Heart right ventricle (tissue), 16 donors: ENCODE measurements at regions not wholly inside any gene's neighbourhood (a gene's known extent, or its start where the extent isn't known, plus 50 kb on each side); places are given as distances from the start of the nearest gene placed in this dataset.

Source experiments
- ATAC-seq, 8 donors: fragments of 200-7000 bp; cut with Tn5 transposase; one replicate each; pipeline ENCODE4 v1.9.1; 2020; ENCODE audit warnings: mild to moderate bottlenecking in 8 of 8, moderate library complexity in 8 of 8, moderate number of reproducible peaks in 1 of 8
- DNase-seq, 2 donors: peaks; one replicate each; pipeline ENCODE4 v3.0.0-alpha.2; 2020
- H3K27ac ChIP-seq, 10 donors: fragments of 200-600 bp; sonication (generic) in 2 of 10; one replicate each; pipeline versions ENCODE4 v1.5.0 to v1.8.0; 2020 to 2022; ENCODE audit warnings: mild to moderate bottlenecking in 3 of 10
- H3K27me3 ChIP-seq, 7 donors: fragments of 200-600 bp; one replicate each; pipeline ENCODE4 v1.8.0; 2021 to 2022; ENCODE audit warnings: mild to moderate bottlenecking in 2 of 7
- H3K36me3 ChIP-seq, 9 donors: fragments of 200-600 bp; sonication (generic) in 1 of 9; one replicate each; pipeline versions ENCODE4 v1.5.0 to v1.8.0; 2020 to 2022; ENCODE audit warnings: mild to moderate bottlenecking in 2 of 9
- H3K4me1 ChIP-seq, 9 donors: fragments of 200-600 bp; sonication (generic) in 1 of 9; one replicate each; pipeline versions ENCODE4 v1.5.0 to v1.8.0; 2020 to 2022; ENCODE audit warnings: mild to moderate bottlenecking in 4 of 9
- H3K4me3 ChIP-seq, 10 donors: fragments of 200-600 bp; sonication (generic) in 2 of 10; one replicate each; pipeline versions ENCODE4 v1.5.0 to v1.8.0; 2020 to 2022; ENCODE audit warnings: mild to moderate bottlenecking in 7 of 10, moderate library complexity in 2 of 10
- H3K9me3 ChIP-seq, 11 donors: fragments of 200-600 bp in 10 of 11; sonication (generic) in 2 of 11; one replicate each; pipeline versions ENCODE4 v1.5.0 to v1.8.0; 2013 to 2022; ENCODE audit warnings: mild to moderate bottlenecking in 2 of 11, control low read depth in 1 of 11, moderate library complexity in 1 of 11
- WGBS, 2 donors: extraction: QIAGEN DNeasy Blood & Tissue Kit; methylation state at CpG; one replicate each; pipeline ENCODE4 v1.1.7; 2013; ENCODE audit warnings: inconsistent platforms in 1 of 2; 5-methylcytosine and 5-hydroxymethylcytosine counted together
- intact Hi-C, 10 donors: fragments of 100-400 bp; cut with DNase I; formaldehyde crosslinking; loops; one replicate each; pipeline versions ENCODE4 v1.11.1 to v1.14.2; 2022
- TF ChIP-seq, protein P1 (sequence below), 9 donors: fragments of 200-600 bp; sonication (generic) in 2 of 9; IDR thresholded peaks; one replicate each; pipeline versions ENCODE4 v1.5.0 to v1.8.0; 2021 to 2022; ENCODE audit warnings: antibody characterized with exemption in 9 of 9, mild to moderate bottlenecking in 5 of 9, moderate library complexity in 1 of 9
- donor health status: Arrhythmogenic right ventricular cardiomyopathy.
- donor health status: ischemic (EF 13 %, LVEDD 7.1; RV severe dilation, severe dysfunction).
- donor health status: healthy with polysubstance abuse.
- donor health status: DM: no; HTN: yes; CAD: no.
- donor health status: DM: no; HTN: no; CAD: no.
- donor health status: ischemic (EF 25% LVEDD 6.9; RV normal size, moderate dysfunction).
- donor health status: ischemic (EF 25% LVEDD 5.7; RV mildly dilated, moderate dysfunction).
- donor health status: healthy.
- donor health status: DM: yes; HTN: yes; CAD: no.
- donor health status: Ischemic cardiomyopathy.
- donor health status: ischemic (EF 35%, LVEDD 5.7; RV mildly dilated, moderate dysfunction).
- donor health status: nonischemic (EF 11% LVEDD 7.7; RV severe dilation, severe dysfunction).
- donor health status: DM: yes; HTN: yes; CAD: no.
- donor health status: PGD.
- donor health status: ischemic (EF 29% LVEDD 5.4; RV normal size, mild dysfunction).
- donor health status: nonischemic (EF 23%, LVEDD 6.1; RV moderate dilation, normal function).

DNA sequence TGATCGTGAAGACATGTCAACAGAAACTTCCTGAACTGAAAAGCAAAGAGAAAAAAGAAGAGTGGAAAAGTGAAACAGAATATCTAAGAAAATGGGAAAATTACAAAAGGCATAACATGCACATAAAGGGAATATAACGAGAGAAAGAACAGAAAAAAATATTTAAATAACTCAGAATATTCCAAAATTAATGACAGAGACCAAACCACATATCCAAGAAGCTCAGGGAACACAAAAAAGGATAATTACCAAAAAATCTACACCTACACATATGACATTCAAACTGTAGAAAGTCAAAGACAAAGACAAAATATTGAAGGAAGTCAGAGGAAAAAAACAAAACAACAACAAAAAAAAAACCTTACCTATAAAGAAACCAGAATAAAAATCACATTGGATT is 105.5 kb downstream of the OR13A1 start:
- Histone ChIP-seq H3K4me3 (no peak overlapping the region), H3K27me3 (peaks cover 0 to 10% (median 4%) of the 10 kb centered on the region in 7 donors), H3K4me1 (no peaks in the 10 kb centered on the region), H3K9me3 (peaks cover 0 to 20% (median 0%) of the 10 kb centered on the region in 11 donors), H3K36me3 (no peaks in the 10 kb centered on the region), H3K27ac (no peak overlapping the region)
- 89 to 91% methylated on average over 2 of the region's 2 CpGs for WGBS, 2 donors
- no peak for ATAC-seq
- no peak for DNase-seq
- TF ChIP-seq, protein P1, sequence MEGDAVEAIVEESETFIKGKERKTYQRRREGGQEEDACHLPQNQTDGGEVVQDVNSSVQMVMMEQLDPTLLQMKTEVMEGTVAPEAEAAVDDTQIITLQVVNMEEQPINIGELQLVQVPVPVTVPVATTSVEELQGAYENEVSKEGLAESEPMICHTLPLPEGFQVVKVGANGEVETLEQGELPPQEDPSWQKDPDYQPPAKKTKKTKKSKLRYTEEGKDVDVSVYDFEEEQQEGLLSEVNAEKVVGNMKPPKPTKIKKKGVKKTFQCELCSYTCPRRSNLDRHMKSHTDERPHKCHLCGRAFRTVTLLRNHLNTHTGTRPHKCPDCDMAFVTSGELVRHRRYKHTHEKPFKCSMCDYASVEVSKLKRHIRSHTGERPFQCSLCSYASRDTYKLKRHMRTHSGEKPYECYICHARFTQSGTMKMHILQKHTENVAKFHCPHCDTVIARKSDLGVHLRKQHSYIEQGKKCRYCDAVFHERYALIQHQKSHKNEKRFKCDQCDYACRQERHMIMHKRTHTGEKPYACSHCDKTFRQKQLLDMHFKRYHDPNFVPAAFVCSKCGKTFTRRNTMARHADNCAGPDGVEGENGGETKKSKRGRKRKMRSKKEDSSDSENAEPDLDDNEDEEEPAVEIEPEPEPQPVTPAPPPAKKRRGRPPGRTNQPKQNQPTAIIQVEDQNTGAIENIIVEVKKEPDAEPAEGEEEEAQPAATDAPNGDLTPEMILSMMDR (IDR thresholded peaks at IDR 0.05), result no peak
- intact Hi-C loops, result no loop called here

DNA sequence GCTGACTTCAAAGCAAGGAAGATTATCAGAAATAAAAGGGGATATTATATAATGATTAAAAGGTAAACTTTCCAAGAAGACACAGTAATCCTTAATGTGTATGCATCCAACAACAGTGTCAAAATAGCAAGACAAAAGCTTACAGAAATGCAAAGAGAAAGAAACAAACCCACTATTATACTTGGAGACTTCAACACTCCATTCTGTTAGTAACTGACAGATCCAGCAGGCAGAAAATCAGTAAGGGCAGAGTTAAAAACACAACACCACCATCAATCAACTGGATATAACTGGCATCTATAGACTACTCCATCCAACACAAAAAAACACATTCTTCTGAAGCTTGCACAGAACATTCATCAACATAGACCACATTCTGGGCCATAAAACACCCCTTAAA is 103.8 kb downstream of the OR13A1 start:
- H3K4me1 ChIP-seq, result no peaks in the 10 kb centered on the region
- H3K4me3 ChIP-seq, result no peak overlapping the region
- no peaks in the 10 kb centered on the region for H3K36me3 ChIP-seq
- peaks cover 0 to 10% (median 0%) of the 10 kb centered on the region in 7 donors for H3K27me3 ChIP-seq
- intact Hi-C loops, result no loop called here
- H3K27ac ChIP-seq, result no peak overlapping the region
- no peak for DNase-seq
- TF ChIP-seq, protein P1 (IDR thresholded peaks at IDR 0.05), result no peak
- H3K9me3 ChIP-seq, result peaks cover 0 to 20% (median 0%) of the 10 kb centered on the region in 11 donors
- no peak for ATAC-seq

DNA sequence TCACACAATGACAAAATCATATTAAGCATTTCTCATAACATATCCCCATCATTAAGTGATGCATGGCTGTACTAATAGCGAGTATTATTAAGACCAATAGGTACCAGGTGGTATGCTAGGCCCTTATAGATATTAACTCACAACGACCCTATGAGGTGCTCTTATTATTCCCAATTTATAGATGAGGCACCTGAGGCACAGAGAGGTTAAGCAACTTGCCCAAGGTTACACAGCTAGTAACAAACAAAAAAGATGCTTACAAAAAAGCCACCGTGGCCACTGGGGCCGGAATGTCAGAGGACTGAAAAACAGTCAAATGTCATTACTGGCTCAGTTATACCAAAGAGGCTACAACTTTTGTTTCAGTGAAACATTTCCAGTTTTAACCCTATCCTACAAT is 96.0 kb downstream of the OR13A1 start:
- Histone ChIP-seq H3K4me1 (no peaks in the 10 kb centered on the region), H3K4me3 (no peak overlapping the region), H3K9me3 (no peaks in the 10 kb centered on the region), H3K27ac (no peak overlapping the region), H3K27me3 (peaks cover 0 to 9% (median 1%) of the 10 kb centered on the region in 7 donors), H3K36me3 (no peaks in the 10 kb centered on the region)
- TF ChIP-seq, protein P1 (IDR thresholded peaks at IDR 0.05), result no peak
- intact Hi-C loops, result no loop called here
- ATAC-seq (no peak), DNase-seq (no peak)
- WGBS, 2 donors, result 78 to 83% methylated on average over 4 of the region's 4 CpGs

DNA sequence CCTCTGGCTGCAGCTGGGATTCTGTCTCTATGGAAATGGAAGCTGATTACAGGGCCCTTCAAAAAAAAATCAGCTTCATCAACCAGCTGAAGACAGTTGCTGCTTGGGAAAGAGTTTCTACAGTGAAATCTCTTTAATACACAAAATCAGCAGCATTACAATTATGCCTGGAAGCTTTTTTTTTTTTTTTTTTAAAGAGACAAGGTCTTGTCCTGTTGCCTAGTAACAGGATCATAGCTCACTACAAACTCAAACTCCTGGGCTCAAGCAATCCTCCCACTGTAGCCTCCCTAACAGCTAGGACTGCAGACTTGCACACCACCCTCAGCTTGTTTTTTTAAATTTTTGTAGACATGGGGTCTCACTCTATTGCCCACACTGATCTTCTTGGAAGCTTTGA is 94.5 kb downstream of the OR13A1 start:
- no peaks in the 10 kb centered on the region for H3K4me1 ChIP-seq
- H3K9me3 ChIP-seq, result no peaks in the 10 kb centered on the region
- H3K4me3 ChIP-seq, result no peak overlapping the region
- no peaks in the 10 kb centered on the region for H3K36me3 ChIP-seq
- ATAC-seq, result no peak
- intact Hi-C loops, result loop anchor here in 3 of 10 donors (10.0 kb wide), 1 partner anchor 196 kb away; no protein-coding TSS in a partner anchor
- no peak overlapping the region for H3K27ac ChIP-seq
- no peak for DNase-seq
- TF ChIP-seq, protein P1 (IDR thresholded peaks at IDR 0.05), result no peak
- H3K27me3 ChIP-seq, result peaks cover 0 to 19% (median 9%) of the 10 kb centered on the region in 7 donors
